ENCODE measurements at regions not wholly inside any gene's neighbourhood (a gene's known extent, or its start where the extent isn't known, plus 50 kb on each side); places are given as distances from the start of the nearest gene placed in this dataset.

DNA sequence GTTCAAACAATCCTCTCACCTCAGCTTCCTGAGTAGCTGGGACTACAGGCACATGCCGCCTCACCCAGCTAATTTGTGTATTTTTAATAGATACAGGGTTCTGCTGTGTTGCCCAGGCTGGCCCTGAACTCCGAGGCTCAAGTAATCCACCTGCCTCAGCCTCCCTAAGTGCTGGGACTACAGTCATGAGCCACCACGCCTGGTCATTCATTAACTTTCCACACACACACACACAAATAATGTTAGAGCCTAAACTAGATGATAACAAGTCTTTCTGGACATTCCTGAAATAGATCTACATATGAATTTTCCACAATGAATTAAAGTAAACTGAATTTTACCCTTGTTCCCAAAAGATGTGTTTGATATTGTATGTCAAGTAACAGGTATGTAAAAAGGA lies 776.0 kb downstream of the GALC start:
- no peak for FAIRE-seq

- no peak for FAIRE-seq
Measured at GRCh38 chr14:87214558-87214957, 778.4 kb downstream of the GALC start.

DNA sequence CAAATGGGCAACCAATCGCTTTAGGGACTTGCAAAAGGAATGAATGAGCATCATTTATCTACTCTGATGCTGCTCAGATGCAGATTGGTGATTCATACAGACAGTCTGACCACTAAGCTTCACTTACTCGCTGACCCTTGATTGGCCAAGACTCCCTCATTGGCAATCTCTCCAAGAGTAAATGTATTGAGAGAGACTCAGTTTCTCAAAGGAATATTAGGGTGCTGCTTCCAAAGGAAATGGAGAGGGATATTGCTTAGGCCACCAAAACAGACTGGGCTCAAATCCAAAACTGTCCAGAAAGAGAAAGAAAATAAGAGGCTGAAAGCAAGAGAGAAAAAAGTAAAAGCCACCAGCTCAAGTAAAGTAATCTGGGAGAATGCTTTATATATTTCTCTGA lies 785.2 kb downstream of the GALC start:
- no peak for FAIRE-seq

- no peak for FAIRE-seq
Measured at GRCh38 chr14:87205811-87206210, 787.2 kb downstream of the GALC start.

DNA sequence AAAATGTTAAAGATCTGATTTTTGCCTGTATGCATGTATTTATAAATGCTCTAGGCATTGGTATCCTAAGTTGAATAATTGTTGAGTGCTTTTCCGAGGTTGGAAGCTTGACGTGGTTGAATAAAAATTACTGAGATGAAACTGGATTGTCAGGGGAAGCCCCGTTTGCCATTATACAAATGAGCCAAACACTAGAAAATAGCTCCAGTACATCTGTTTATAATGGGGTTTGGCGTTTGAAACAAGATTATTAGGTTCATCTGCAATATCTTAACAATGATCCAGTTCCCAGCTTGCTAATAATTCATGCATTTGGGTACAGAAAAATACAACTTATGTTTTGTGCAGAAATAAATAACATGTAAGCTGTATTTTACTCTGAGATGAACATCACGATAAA lies 789.6 kb downstream of the GALC start:
- no peak for FAIRE-seq

DNA sequence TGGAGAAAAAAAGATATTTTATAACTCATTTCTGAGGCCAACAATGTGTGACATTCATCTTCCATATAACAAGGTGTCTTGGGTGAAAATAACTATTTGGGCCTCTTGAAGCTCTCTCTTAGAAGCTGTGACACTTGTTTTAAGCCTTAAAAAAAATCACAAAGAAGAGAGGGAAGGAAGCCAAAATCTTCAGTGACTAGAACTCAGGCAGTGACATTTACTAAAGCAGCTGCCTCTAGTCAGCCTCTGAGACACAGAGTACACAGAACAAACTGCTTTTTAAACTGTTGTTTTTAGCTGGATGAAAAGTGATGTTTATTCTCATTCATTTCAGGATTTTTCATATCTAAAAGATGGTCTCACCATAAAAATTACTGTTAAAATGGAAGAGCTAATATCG lies 793.6 kb downstream of the GALC start:
- no peak for FAIRE-seq

DNA sequence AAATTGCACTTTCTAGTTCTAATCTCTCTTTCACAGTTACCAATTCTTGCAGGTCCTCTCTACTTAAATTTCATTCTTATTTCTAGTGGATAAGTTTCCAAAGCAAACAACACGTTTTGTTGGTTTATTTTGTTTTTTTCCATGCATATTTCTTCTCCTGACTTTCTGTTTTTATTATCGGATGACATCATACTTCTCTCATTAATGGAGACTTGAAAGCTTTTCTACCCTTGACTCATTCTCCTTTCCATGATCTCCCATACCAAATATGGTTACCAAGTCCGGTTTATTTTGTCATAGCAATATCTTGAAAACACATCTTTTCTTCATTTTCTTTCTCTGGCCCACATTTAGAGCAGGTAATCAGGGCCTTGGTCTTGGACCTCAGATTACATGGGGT lies 796.5 kb downstream of the GALC start:
- FAIRE-seq, result no peak

DNA sequence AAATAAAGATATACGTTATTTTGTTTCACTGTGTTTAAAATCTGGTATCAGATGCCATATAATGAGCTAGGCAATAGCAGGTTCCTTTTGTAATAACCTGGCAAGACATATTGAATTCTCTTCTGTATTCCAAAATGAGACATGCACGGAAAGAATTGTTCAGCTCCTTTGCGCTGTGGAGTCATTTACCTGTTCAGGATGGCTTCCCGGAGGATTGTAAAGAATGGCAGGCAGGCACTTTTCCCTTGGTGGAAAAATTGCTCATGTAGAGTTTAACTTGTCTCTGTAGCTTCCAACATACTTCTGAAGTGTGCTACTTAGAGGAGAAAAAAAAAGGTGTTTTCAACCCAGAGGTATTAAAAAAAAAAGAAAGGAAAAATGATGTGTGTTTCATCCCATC lies 805.2 kb downstream of the GALC start:
- no peak for FAIRE-seq

- no peak for FAIRE-seq
Measured at GRCh38 chr14:87186737-87187136, 806.2 kb downstream of the GALC start.

GRCh38 chr14:87185961-87186560 lies 806.9 kb downstream of the GALC start:
- FAIRE-seq, result no peak

DNA sequence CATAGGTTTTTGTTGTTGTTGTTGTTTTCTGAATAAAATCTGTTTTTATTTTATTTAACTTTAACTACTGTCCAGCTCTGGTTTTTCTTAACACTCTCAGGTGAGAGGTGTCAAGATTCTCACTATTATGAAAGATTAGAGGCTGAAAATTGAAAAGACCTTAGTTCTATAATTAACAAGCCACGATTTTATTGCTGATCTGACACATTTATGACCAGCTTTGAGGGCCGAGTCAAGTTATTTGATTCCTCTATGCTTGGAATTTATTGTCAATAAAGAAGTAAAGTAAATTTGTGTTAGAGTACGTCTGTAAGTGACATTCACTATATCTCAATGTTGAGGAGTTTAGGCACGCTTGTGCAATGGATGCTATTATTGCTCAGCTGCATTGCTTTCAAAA lies 808.8 kb downstream of the GALC start:
- no peak for FAIRE-seq

DNA sequence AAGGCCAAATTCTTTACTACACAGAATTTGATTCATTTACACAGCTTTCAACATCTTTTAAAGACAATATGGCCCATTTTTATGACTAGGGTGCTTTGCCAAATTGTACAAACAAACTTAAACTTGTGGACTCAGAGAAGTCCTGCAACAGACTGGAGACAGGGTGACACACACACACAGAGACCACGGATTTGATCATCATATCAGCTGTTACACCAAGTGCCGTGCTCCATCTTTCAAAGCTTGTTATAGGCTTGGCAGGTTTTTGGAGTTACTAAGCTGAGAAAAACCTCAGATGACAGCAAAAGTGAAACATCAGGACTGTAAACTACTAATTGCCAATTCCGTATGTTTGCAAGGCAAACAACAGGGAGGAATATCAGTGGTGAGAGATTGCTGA lies 811.7 kb downstream of the GALC start:
- no peak for FAIRE-seq

DNA sequence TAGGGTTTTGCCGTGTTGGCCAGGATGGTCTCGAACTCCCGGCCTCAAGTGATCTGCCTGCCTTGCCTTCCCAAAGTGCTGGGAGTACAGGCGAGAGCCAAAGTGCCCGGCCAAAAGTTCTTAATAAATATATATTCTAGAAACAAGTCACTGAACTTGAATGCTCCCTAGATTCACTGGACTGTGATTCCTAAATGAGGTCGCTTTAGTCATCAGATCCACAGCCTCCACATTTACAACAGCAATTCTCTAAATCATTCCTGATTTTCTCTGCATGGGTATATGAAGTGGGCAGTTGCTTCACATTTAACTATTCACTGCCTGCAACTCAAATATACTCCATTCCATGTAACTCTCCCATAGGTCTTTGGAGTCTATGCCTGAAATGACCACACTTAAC lies 813.0 kb downstream of the GALC start:
- no peak for FAIRE-seq

GRCh38 chr14:87178277-87178676 lies 814.7 kb downstream of the GALC start:
- no peak for FAIRE-seq

GRCh38 chr14:87175175-87175574 lies 817.8 kb downstream of the GALC start:
- FAIRE-seq, result no peak

DNA sequence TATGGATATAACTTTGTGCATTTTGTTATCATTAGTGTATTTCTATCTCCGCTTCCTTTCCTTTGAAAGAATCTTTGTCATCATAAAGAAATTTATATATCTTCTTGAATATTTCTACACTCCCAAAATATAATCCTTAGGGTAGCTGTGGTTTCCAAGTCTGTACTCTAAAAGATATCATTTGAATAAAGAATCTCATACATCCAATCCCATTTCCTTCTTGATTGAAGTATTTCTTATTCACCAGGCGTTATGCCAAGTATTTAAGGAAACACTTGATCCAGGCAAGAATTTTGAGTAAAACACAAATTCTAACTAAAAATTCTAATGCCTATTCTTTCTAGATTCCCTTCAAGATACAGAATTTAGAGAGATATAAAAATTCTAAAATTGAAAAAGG lies 821.8 kb downstream of the GALC start:
- no peak for FAIRE-seq

GRCh38 chr14:87170179-87170578 lies 822.8 kb downstream of the GALC start:
- FAIRE-seq, result no peak

DNA sequence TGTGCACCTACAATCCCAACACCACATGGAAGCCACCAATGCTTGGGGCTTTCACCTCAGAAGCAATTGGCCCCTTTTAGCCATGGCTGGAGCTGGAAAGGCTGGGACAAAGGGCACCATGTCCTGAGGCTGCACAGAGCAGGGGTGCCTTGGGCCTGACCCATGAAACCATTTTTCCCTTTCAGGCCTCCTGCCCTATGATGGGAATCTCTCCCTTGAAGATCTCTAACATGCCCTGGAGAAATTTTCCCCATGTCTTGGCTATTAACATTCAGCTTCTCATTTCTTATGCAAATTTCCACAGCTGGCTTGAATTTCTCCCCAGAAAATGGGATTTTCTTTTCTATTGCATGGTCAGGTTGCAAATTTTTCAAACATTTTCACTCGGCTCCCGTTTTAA lies 823.6 kb downstream of the GALC start:
- FAIRE-seq, result no peak

DNA sequence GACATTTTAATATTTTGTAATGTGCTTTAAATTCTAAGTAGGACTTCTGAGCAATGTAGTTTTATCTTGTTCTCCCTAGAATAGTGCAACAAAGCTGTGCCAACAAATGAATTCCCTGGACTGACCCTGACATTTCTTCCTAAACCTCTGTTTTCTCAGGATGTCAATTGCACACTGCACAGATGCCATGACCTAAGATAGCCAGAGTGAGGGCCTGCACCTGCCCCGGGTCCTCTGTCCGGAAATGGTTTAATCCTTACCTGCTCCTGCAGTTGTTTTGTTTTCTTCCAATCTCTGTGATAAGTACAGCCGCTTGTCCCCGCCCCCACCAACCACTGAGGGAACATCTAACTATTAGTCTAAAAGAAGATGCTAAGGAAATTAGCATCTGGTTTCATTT lies 831.5 kb downstream of the GALC start:
- no peak for FAIRE-seq

DNA sequence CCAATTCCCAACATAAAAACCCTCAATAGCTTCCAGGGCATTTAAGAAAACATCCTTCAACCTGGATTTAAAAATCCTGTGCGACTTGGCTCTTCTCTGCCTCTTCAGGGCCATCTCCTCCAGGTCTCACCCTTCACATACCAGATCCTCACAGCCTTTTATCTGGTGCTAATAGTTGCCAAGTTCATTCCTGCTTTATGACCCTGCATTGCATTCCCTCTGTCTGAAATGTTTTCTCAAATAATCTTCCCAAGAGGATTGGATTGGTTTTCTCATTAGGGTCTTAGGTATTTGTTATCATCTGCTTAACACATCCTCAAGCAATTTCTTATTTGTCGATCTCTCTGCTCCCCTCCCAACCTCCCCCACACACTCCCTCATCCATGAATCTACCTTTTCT lies 832.0 kb downstream of the GALC start:
- FAIRE-seq, result no peak

- no peak for FAIRE-seq
Measured at GRCh38 chr14:87158283-87158682, 834.7 kb downstream of the GALC start.

DNA sequence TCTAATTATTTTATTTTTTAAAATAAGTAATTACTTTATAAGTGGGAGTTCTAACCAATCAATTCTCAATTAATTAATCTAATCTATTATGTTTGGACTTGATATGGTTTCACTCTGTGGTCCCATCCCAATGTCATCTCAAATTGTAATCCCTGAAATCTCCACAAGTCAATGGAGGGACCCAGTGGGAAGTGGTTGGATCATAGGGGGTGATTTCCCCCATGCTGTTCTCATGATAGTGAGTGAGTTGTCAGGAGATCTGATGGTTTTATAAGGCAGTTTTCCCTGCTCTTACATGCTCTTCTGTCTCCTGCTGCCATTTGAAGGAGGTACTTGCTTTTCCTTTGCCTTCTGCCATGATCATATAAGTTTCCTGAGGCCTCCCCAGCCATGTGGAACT lies 836.1 kb downstream of the GALC start:
- FAIRE-seq, result no peak

GRCh38 chr14:87155856-87156488 lies 837.0 kb downstream of the GALC start:
- no peak for FAIRE-seq

DNA sequence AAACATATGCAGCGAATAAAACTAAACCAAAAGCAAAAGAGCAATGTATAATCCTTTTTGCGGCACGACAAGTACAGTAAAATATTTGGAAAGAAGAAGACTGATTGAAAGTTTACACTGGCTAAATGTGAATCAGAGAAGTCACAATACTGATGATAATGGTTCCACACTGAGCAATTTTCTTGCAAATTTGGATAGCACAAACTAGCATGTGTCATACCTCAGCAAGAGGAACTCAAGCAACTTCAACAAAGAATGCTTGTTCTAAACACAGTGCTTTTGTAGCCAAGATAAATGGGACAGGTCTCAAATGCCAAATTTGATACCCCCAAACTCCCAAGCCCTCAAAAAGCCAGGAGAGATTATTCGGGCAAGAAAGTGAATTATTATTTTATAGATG lies 839.1 kb downstream of the GALC start:
- FAIRE-seq, result no peak

DNA sequence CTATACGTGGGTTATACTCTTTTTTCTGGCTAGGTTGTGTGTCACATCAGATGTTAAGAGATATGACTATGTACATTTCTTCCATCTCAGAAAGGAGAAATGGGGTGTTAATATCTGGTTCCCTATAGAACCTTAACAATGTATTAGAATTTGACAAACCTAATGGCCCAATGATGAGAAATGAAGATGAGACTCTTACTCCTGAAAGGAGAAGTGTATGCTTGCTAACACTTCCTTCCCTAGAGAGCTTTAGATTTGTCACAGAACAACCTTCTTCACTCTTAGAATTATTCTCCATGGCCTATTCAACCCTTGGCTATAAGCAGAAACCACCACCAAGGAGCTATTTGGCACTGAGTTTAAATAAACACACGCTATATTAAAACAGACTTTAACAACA lies 839.6 kb downstream of the GALC start:
- no peak for FAIRE-seq
